HG03460 (cell line): ENCODE measurements at regions not wholly inside any gene's neighbourhood (a gene's known extent, or its start where the extent isn't known, plus 50 kb on each side); places are given as distances from the start of the nearest gene placed in this dataset.

ENCODE experiments used
- ATAC-seq: cut with Tn5 transposase; IDR thresholded peaks from one replicate; pipeline ENCODE4 v1.9.1; 2021; ENCODE audit not compliant: unreplicated experiment

GRCh38 chr13:76795701-76796695 lies 90.2 kb downstream of the KCTD12 start:
- no peak for ATAC-seq

- ATAC-seq, result no peak
These were observed 93.4 kb downstream of the KCTD12 start for GRCh38 chr13:76792731-76793347.

- no peak for ATAC-seq
These were observed 95.0 kb downstream of the KCTD12 start for GRCh38 chr13:76790980-76791819.

GRCh38 chr13:76790526-76790925 lies 95.7 kb downstream of the KCTD12 start:
- no peak for ATAC-seq

GRCh38 chr13:76783798-76784197 lies 102.4 kb downstream of the KCTD12 start:
- ATAC-seq, result no peak

- no peak for ATAC-seq
These were observed 107.4 kb downstream of the KCTD12 start for GRCh38 chr13:76778853-76779252.

GRCh38 chr13:76777096-76777495 lies 109.1 kb downstream of the KCTD12 start:
- ATAC-seq, result no peak

- ATAC-seq, result no peak
These were observed 111.0 kb downstream of the KCTD12 start for GRCh38 chr13:76775088-76775740.

GRCh38 chr13:76773448-76774094 lies 112.6 kb downstream of the KCTD12 start:
- no peak for ATAC-seq

- no peak for ATAC-seq
These were observed 114.0 kb downstream of the KCTD12 start for GRCh38 chr13:76772241-76772640.

- no peak for ATAC-seq
These were observed 116.9 kb downstream of the KCTD12 start for GRCh38 chr13:76769271-76769791.

- ATAC-seq, result no peak
These were observed 117.8 kb downstream of the KCTD12 start for GRCh38 chr13:76768384-76768783.

GRCh38 chr13:76764916-76765315 lies 121.3 kb downstream of the KCTD12 start:
- no peak for ATAC-seq

- ATAC-seq, result no peak
These were observed 121.8 kb downstream of the KCTD12 start for GRCh38 chr13:76764429-76764828.

GRCh38 chr13:76762721-76763120 lies 123.5 kb downstream of the KCTD12 start:
- ATAC-seq, result no peak

GRCh38 chr13:76759877-76760276 lies 126.3 kb downstream of the KCTD12 start:
- no peak for ATAC-seq

GRCh38 chr13:76758738-76759137 lies 127.5 kb downstream of the KCTD12 start:
- ATAC-seq, result no peak

- ATAC-seq, result no peak
These were observed 127.9 kb downstream of the KCTD12 start for GRCh38 chr13:76758257-76758656.

GRCh38 chr13:76756451-76756850 lies 129.8 kb downstream of the KCTD12 start:
- no peak for ATAC-seq

GRCh38 chr13:76754414-76754813 lies 131.8 kb downstream of the KCTD12 start:
- no peak for ATAC-seq
